ENCODE measurements at regions not wholly inside any gene's neighbourhood (a gene's known extent, or its start where the extent isn't known, plus 50 kb on each side); places are given as distances from the start of the nearest gene placed in this dataset.

DNA sequence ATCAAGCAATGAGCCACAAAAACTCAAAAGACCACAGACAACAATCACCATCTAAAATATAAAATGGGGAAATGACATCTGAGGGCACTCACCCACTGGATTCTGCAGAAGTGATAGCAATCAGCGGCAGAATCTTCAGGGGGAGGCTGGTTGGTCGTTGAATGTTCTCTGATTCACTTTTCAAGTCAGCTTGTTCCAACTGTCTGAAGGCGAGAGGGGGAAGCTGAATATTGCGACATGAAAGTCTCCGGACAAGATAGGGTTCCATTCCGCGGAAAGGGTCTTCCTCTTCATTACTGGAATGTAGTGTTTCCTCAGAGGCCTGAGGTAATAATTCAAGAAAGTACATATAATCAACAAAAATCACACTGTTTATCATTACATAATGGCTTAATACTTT, 94.9 kb upstream of the PDE4D start:
- TF ChIP-seq BRCA1 (IDR thresholded peaks at IDR 0.05; ENCODE audit: low read depth, low read length) (no peak), KDM1A (IDR thresholded peaks at IDR 0.05; ENCODE audit: borderline replicate concordance) (no peak), GABPA (IDR thresholded peaks at IDR 0.05; ENCODE audit: low read depth) (no peak), CHD4 (IDR thresholded peaks at IDR 0.05) (no peak), SUPT20H (IDR thresholded peaks at IDR 0.05; ENCODE audit: borderline replicate concordance, control insufficient read depth, low read depth, low read length) (no peak)
- TF ChIP-seq, protein P1, sequence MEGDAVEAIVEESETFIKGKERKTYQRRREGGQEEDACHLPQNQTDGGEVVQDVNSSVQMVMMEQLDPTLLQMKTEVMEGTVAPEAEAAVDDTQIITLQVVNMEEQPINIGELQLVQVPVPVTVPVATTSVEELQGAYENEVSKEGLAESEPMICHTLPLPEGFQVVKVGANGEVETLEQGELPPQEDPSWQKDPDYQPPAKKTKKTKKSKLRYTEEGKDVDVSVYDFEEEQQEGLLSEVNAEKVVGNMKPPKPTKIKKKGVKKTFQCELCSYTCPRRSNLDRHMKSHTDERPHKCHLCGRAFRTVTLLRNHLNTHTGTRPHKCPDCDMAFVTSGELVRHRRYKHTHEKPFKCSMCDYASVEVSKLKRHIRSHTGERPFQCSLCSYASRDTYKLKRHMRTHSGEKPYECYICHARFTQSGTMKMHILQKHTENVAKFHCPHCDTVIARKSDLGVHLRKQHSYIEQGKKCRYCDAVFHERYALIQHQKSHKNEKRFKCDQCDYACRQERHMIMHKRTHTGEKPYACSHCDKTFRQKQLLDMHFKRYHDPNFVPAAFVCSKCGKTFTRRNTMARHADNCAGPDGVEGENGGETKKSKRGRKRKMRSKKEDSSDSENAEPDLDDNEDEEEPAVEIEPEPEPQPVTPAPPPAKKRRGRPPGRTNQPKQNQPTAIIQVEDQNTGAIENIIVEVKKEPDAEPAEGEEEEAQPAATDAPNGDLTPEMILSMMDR (IDR thresholded peaks at IDR 0.05 in 2 of 3, conservative IDR thresholded peaks at IDR 0.05 in 1 of 3; ENCODE audit: control insufficient read depth in 2 of 3, extremely low read depth in 1 of 3, insufficient read depth in 1 of 3, low read depth in 3 of 3, low read length in 3 of 3): no peak
- TF ChIP-seq, protein P2, sequence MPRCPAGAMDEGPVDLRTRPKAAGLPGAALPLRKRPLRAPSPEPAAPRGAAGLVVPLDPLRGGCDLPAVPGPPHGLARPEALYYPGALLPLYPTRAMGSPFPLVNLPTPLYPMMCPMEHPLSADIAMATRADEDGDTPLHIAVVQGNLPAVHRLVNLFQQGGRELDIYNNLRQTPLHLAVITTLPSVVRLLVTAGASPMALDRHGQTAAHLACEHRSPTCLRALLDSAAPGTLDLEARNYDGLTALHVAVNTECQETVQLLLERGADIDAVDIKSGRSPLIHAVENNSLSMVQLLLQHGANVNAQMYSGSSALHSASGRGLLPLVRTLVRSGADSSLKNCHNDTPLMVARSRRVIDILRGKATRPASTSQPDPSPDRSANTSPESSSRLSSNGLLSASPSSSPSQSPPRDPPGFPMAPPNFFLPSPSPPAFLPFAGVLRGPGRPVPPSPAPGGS (IDR thresholded peaks at IDR 0.05; ENCODE audit: borderline replicate concordance, insufficient read depth, low read depth, low read length, poor library complexity, severe bottlenecking): no peak
- TF ChIP-seq, protein P3, sequence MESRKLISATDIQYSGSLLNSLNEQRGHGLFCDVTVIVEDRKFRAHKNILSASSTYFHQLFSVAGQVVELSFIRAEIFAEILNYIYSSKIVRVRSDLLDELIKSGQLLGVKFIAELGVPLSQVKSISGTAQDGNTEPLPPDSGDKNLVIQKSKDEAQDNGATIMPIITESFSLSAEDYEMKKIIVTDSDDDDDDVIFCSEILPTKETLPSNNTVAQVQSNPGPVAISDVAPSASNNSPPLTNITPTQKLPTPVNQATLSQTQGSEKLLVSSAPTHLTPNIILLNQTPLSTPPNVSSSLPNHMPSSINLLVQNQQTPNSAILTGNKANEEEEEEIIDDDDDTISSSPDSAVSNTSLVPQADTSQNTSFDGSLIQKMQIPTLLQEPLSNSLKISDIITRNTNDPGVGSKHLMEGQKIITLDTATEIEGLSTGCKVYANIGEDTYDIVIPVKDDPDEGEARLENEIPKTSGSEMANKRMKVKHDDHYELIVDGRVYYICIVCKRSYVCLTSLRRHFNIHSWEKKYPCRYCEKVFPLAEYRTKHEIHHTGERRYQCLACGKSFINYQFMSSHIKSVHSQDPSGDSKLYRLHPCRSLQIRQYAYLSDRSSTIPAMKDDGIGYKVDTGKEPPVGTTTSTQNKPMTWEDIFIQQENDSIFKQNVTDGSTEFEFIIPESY (IDR thresholded peaks at IDR 0.05): no peak
